HepG2 (cell line): ENCODE measurements at regions not wholly inside any gene's neighbourhood (a gene's known extent, or its start where the extent isn't known, plus 50 kb on each side); places are given as distances from the start of the nearest gene placed in this dataset.

Experiments
- ATAC-seq: fragments of 200-7000 bp; cut with Tn5 transposase; 3 replicates; pipeline ENCODE4 v1.9.1; 2020; ENCODE audit warnings: mild to moderate bottlenecking, moderate library complexity
- BruUV-seq: library from RNA; stranded (reverse); fragments of 400-500 nt; replicated peaks from 2 replicates; lab custom pipeline; 2021; lab: Mats Ljungman, UMichigan
- CTCF ChIA-PET: fragments of 300-600 bp; formaldehyde crosslinking; extraction: SDS; loops from one replicate; lab custom pipeline; 2021; ENCODE audit warnings: low total read pairs, inconsistent platforms, low intra/inter-chr PET ratio; lab: Yijun Ruan, JAX
- POLR2A ChIA-PET: fragments of 350-600 bp; sonication (Branson Sonifier 250); formaldehyde crosslinking; loops from one replicate; lab custom pipeline; 2020; ENCODE audit warnings: antibody characterized with exemption, inconsistent platforms; lab: Yijun Ruan, JAX
- DNase-seq: peaks from one replicate; pipeline ENCODE4 v3.0.0-alpha.2; 2015; ENCODE audit warnings: low spot score
- FAIRE-seq: peaks from 3 replicates; lab custom pipeline; 2011; peaks lifted over from hg19 to GRCh38; lab: Jason Lieb, UNC
- H2AFZ ChIP-seq: one replicate; pipeline ENCODE4 v1.6.1; 2011; ENCODE audit warnings: low read length, inconsistent platforms
- H3K27ac ChIP-seq: fragments of 300-600 bp; 3 replicates; pipeline ENCODE4 v1.8.0; 2011; ENCODE audit warnings: mixed run types, mild to moderate bottlenecking, mixed read lengths, low read length, inconsistent platforms; ENCODE audit not compliant: insufficient read depth; ENCODE audit errors: extremely low read length
- H3K27me3 ChIP-seq, 2 experiments: fragments of 200-600 bp in 1 of 2; 2 replicates in 1 of 2; 3 replicates in 1 of 2; pipeline versions ENCODE4 v1.6.0 to v1.8.0; 2011; ENCODE audit warnings: low read length in 2 of 2, mild to moderate bottlenecking in 2 of 2, moderate library complexity in 2 of 2, inconsistent platforms in 1 of 2; ENCODE audit not compliant: insufficient read depth in 2 of 2, control insufficient read depth in 1 of 2
- H3K36me3 ChIP-seq, 2 experiments: fragments of 200-600 bp in 1 of 2; replicated peaks in 1 of 2; 2 replicates in 1 of 2; 3 replicates in 1 of 2; pipeline versions ENCODE4 v1.5.1 to v1.8.0; 2011; ENCODE audit warnings: low read length in 2 of 2, inconsistent platforms in 1 of 2; ENCODE audit not compliant: insufficient read depth in 2 of 2, control insufficient read depth in 1 of 2
- H3K4me1 ChIP-seq: 2 replicates; pipeline ENCODE4 v1.5.1; 2012; ENCODE audit warnings: low read length, inconsistent platforms; ENCODE audit not compliant: insufficient read depth
- H3K4me2 ChIP-seq: 2 replicates; pipeline ENCODE4 v1.6.0; 2011; ENCODE audit warnings: low read depth, low read length, inconsistent platforms
- H3K4me3 ChIP-seq, 3 experiments: fragments of 200-600 bp in 1 of 3; sonication (generic), shearing (Covaris generic) in 1 of 3; replicated peaks in 1 of 3; 2 replicates each; pipeline ENCODE4 v1.5.1; 2011 to 2016; ENCODE audit warnings: low read length in 3 of 3, inconsistent platforms in 2 of 3, low read depth in 2 of 3, mild to moderate bottlenecking in 2 of 3, control low read depth in 1 of 3, mixed read lengths in 1 of 3; ENCODE audit not compliant: insufficient read depth in 1 of 3
- H3K79me2 ChIP-seq: one replicate; pipeline ENCODE4 v1.6.1; 2011; ENCODE audit warnings: low read length, inconsistent platforms; ENCODE audit not compliant: insufficient read depth
- H3K9ac ChIP-seq: 2 replicates; pipeline ENCODE4 v1.6.0; 2011; ENCODE audit warnings: mild to moderate bottlenecking, low read depth, low read length, inconsistent platforms; ENCODE audit not compliant: insufficient read depth
- H3K9me3 ChIP-seq: 2 replicates; pipeline ENCODE4 v1.5.1; 2012; ENCODE audit warnings: mild to moderate bottlenecking, low read length
- H4K20me1 ChIP-seq: 2 replicates; pipeline ENCODE4 v1.6.0; 2011; ENCODE audit warnings: inconsistent platforms, mild to moderate bottlenecking, low read length, moderate library complexity; ENCODE audit not compliant: insufficient read depth
- CEBPB ChIP-seq: IDR thresholded peaks from 2 replicates; pipeline ENCODE4 v1.6.1; 2011; ENCODE audit warnings: low read depth, low read length, improper control_type of control experiment, borderline replicate concordance
- MAFF ChIP-seq: IDR thresholded peaks from 2 replicates; pipeline ENCODE4 v1.6.1; 2011; ENCODE audit warnings: low read depth, low read length, improper control_type of control experiment
- MAFK ChIP-seq, 2 experiments: IDR thresholded peaks in 1 of 2; conservative IDR thresholded peaks in 1 of 2; 2 replicates each; pipeline ENCODE4 v1.6.1; 2011; ENCODE audit warnings: improper control_type of control experiment in 2 of 2, low read length in 2 of 2
- WIZ ChIP-seq: sonication (generic); formaldehyde crosslinking; IDR thresholded peaks from 2 replicates; pipeline ENCODE4 v1.5.1; 2020; ENCODE audit warnings: mild to moderate bottlenecking, missing genetic modification reagents
- ZFX ChIP-seq: sonication (generic); formaldehyde crosslinking; IDR thresholded peaks from 2 replicates; pipeline ENCODE4 v1.4.0; 2020; ENCODE audit warnings: mild to moderate bottlenecking, low read depth, missing genetic modification reagents, moderate library complexity
- WGBS: methylation state at CpG from one replicate; pipeline ENCODE4 v1.1.6; 2017; ENCODE audit warnings: low lambda C conversion rate; 5-methylcytosine and 5-hydroxymethylcytosine counted together
- in situ Hi-C: cut with HindIII; loops from 2 replicates; pipeline ENCODE4 v1.10.0; 2017; ENCODE audit warnings: low pct_unique_long_range_greater_than_20kb; ENCODE audit not compliant: extremely low pct_ligation_motif_present
- intact Hi-C: fragments of 100-400 bp; cut with micrococcal nuclease; formaldehyde crosslinking; loops from one replicate; pipeline ENCODE4 v1.10.0; 2022; ENCODE audit not compliant: unreplicated experiment
- TF ChIP-seq, protein P1 (sequence below): IDR thresholded peaks from 2 replicates; pipeline ENCODE4 v1.6.1; 2016; ENCODE audit warnings: missing compliant biosample characterization, missing genetic modification reagents, borderline replicate concordance
- TF ChIP-seq, protein P2 (sequence below): IDR thresholded peaks from 2 replicates; pipeline ENCODE4 v1.6.1; 2016; ENCODE audit warnings: missing genetic modification reagents, missing compliant biosample characterization

DNA sequence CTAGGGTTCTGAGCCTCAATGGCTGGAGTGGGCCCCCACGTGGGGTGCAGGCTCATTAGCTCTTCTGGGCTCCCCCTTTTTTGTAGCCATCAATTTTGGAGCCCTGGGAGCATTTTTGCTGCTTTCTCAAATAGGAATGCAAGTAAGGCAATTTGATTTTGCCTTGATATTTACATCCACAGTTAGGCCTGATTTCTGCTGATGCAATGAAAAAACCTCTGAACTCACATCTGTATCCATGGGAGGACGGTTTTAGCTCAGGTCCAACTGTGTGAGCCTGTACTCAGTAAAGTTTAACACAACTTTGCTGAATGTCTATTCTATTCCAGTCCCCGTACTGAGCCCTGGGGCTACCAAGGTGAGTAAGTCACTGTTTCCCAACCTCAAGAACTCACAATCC is 425.0 kb downstream of the HAPSTR1 start:
- H3K4me2 ChIP-seq = no peak overlapping the region
- H3K4me3 ChIP-seq = no peak overlapping the region
- POLR2A ChIA-PET = no interaction called here
- no peaks in the 10 kb centered on the region for H4K20me1 ChIP-seq
- in situ Hi-C loops = no loop called here
- TF ChIP-seq, protein P1, sequence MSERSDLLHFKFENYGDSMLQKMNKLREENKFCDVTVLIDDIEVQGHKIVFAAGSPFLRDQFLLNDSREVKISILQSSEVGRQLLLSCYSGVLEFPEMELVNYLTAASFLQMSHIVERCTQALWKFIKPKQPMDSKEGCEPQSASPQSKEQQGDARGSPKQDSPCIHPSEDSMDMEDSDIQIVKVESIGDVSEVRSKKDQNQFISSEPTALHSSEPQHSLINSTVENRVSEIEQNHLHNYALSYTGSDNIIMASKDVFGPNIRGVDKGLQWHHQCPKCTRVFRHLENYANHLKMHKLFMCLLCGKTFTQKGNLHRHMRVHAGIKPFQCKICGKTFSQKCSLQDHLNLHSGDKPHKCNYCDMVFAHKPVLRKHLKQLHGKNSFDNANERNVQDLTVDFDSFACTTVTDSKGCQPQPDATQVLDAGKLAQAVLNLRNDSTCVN = no peak
- TF ChIP-seq MAFF (peak; percentile 82), WIZ (CRISPR knock-in tag) (no peak), MAFK (conservative IDR thresholded peaks at IDR 0.05 in 1 of 2, IDR thresholded peaks at IDR 0.05 in 1 of 2; ENCODE audit: low read length in 2 of 2) (peak; percentile 76 to 88)
- TF ChIP-seq, protein P2, sequence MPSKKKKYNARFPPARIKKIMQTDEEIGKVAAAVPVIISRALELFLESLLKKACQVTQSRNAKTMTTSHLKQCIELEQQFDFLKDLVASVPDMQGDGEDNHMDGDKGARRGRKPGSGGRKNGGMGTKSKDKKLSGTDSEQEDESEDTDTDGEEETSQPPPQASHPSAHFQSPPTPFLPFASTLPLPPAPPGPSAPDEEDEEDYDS (CRISPR knock-in tag) = no peak
- TF ChIP-seq, all 625 proteins: peak for 2
- CTCF ChIA-PET = no interaction called here
- Histone ChIP-seq H3K4me1 (no peaks in the 10 kb centered on the region), H3K79me2 (no peaks in the 10 kb centered on the region), H3K9me3 (peaks cover 6% of the 10 kb centered on the region), H3K27me3 (peaks cover 0 to 11% of the 10 kb centered on the region in 2 experiments; a peak in 1 of 5 replicates), H2AFZ (no peak overlapping the region), H3K9ac (no peak overlapping the region), H3K36me3 (no peaks in the 10 kb centered on the region), H3K27ac (no peak overlapping the region)
- WGBS = 0% methylated on average over 3 of the region's 3 CpGs
- intact Hi-C loops = no loop called here
- ATAC-seq (no peak), DNase-seq (no peak), FAIRE-seq (no peak)
- no TSS peak for BruUV-seq

DNA sequence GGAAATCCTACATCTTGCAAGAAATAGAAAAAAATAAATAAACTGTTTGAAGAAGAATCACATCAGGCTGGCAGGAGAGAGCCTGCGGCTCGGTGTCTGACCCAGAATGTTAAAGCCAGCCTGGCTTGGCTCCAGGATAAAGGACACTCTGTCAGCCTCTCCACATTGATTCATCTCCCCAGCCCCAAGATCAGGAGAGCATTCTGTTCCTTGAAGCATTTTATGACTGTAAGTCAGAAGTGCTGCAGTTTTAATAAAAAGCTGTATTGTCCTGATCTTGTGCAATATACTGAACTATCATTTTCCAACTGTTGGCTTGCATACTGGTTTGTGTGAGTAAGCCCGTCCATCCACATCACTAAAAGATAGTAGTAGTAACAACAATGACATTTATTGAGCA is 426.6 kb downstream of the HAPSTR1 start:
- H3K27ac ChIP-seq = no peak overlapping the region
- WGBS = 12% methylated on average over 3 of the region's 3 CpGs
- H3K79me2 ChIP-seq = no peaks in the 10 kb centered on the region
- in situ Hi-C loops (no loop called here), intact Hi-C loops (no loop called here)
- TF ChIP-seq CEBPB = peak; percentile 11; the same call in 1 of the 2 replicates
- TF ChIP-seq ZFX (CRISPR knock-in tag) = no peak
- H3K4me1 ChIP-seq = no peaks in the 10 kb centered on the region
- H3K4me2 ChIP-seq = no peak overlapping the region
- POLR2A ChIA-PET = no interaction called here
- H4K20me1 ChIP-seq = no peaks in the 10 kb centered on the region
- no TSS peak for BruUV-seq
- DNase-seq (no peak), FAIRE-seq (no peak), ATAC-seq (no peak)
- peaks cover 0 to 11% of the 10 kb centered on the region in 2 experiments; a peak in 1 of 5 replicates for H3K27me3 ChIP-seq
- H2AFZ ChIP-seq = no peak overlapping the region
- CTCF ChIA-PET = no interaction called here
- H3K9ac ChIP-seq = no peak overlapping the region
- no peaks in the 10 kb centered on the region for H3K36me3 ChIP-seq
- H3K4me3 ChIP-seq = no peak overlapping the region
- peaks cover 2% of the 10 kb centered on the region for H3K9me3 ChIP-seq
